Body of pancreas (tissue), 4 donors: ENCODE measurements at regions not wholly inside any gene's neighbourhood (a gene's known extent, or its start where the extent isn't known, plus 50 kb on each side); places are given as distances from the start of the nearest gene placed in this dataset.

Experiments
- POLR2A ChIP-seq, 3 donors: fragments of 450-650 bp; IDR thresholded peaks; one replicate each; pipeline ENCODE4 v1.6.1; 2016; ENCODE audit warnings: antibody characterized with exemption in 3 of 3, mild to moderate bottlenecking in 2 of 3
- TF ChIP-seq, protein P1 (sequence below), 7 experiments: fragments of 450-650 bp in 4 of 7; fragments of 200-600 bp in 3 of 7; sonication (generic) in 3 of 7; IDR thresholded peaks; one replicate each; pipeline ENCODE4 v1.5.1; 2016 to 2019; ENCODE audit warnings: antibody characterized with exemption in 7 of 7

DNA sequence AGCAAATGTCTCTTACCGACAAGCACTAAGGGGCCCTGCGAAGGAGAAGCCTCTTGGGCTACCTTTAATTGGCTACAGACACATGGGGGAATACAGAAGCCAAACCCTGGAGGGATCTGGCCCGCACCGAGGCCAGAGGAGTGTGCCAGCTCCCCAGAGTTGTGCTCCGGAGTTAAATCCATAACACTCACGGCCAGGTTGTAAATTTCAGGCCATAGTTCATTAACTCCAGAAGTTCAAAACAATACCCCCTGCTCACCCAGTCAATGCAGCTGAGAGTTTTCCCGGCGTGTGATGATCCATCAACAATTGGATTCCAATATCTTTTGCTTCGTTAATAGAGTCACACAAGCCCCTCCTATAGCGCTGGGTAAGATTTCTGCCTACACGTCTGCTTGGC, 371.5 kb downstream of the NXPE2 start:
- TF ChIP-seq, protein P1, sequence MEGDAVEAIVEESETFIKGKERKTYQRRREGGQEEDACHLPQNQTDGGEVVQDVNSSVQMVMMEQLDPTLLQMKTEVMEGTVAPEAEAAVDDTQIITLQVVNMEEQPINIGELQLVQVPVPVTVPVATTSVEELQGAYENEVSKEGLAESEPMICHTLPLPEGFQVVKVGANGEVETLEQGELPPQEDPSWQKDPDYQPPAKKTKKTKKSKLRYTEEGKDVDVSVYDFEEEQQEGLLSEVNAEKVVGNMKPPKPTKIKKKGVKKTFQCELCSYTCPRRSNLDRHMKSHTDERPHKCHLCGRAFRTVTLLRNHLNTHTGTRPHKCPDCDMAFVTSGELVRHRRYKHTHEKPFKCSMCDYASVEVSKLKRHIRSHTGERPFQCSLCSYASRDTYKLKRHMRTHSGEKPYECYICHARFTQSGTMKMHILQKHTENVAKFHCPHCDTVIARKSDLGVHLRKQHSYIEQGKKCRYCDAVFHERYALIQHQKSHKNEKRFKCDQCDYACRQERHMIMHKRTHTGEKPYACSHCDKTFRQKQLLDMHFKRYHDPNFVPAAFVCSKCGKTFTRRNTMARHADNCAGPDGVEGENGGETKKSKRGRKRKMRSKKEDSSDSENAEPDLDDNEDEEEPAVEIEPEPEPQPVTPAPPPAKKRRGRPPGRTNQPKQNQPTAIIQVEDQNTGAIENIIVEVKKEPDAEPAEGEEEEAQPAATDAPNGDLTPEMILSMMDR (IDR thresholded peaks at IDR 0.05): no peak
- no peak for TF ChIP-seq POLR2A (IDR thresholded peaks at IDR 0.05)
